IPS DF 4.7 (cell line): ENCODE measurements at regions not wholly inside any gene's neighbourhood (a gene's known extent, or its start where the extent isn't known, plus 50 kb on each side); places are given as distances from the start of the nearest gene placed in this dataset.

Experiments used
- DNase-seq: peaks from one replicate; pipeline ENCODE4 v3.0.0-alpha.2; 2013; ENCODE audit warnings: low spot score; ENCODE audit errors: extremely low read depth

DNA sequence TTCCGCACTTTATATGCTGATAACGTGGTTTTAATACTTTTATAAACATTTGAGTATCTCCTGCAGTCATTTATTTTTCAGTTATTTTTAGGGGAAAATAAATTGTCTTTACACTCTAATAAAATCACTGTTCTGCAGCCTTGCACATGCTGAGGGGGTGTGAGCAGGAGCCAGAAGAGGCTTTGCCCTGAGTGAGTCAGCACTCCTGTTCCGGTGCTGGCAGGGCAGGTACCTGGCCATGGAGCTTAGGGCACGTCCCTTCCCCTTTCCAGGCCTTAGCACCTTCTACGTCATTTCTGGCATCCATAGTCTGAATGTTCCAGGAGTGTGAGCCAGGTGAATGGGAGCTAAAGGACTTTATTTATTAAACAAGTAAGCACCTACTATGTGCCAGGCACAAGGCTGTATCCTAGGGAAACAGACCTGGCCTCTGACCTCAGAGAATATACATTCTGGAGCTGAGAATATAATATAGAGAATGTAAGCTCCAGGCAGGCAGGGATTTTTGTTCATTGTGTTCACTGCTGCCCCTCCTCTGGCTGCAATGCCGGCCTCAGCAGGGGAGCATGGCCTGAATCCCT lies 402.9 kb downstream of the PTPRU start:
- no peak for DNase-seq

DNA sequence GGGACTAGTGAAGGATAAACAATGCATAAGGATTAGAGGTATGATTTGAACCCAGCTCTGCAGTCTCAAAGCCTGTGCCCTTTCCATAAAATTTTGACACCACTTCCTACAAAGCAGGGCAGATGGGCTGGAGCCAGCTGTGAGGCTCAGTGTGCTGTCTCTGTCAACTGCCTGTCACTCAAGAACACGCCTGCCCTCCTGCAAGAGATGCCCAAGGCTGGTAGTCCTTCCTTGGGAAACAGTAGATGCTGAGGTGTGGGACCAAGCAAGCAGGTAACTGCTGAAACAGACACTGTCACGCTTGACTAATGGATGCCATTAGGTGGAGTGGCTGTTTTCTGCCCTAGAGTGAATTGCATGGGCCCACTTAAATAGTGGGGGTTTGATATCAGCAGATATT lies 402.0 kb downstream of the PTPRU start:
- no peak for DNase-seq

DNA sequence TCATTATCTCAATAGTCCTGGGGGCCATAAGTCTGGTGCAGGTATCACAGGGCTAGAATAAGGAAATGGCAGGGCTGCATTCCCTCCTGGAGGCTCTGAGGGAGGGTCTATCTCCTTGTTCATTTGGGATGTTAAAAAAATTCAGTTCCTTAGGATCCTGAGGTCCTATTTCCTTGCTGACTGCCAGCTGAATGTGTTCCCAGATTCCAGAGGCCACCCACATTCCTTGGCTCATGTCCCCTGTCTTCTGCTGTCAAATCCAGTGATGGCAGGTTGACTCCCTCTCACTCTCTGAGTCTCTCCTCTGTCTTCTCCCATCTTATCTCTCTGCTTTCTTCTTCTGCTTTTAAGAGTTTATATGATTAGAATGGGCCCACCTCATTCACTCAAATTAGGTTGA lies 400.6 kb downstream of the PTPRU start:
- no peak for DNase-seq

DNA sequence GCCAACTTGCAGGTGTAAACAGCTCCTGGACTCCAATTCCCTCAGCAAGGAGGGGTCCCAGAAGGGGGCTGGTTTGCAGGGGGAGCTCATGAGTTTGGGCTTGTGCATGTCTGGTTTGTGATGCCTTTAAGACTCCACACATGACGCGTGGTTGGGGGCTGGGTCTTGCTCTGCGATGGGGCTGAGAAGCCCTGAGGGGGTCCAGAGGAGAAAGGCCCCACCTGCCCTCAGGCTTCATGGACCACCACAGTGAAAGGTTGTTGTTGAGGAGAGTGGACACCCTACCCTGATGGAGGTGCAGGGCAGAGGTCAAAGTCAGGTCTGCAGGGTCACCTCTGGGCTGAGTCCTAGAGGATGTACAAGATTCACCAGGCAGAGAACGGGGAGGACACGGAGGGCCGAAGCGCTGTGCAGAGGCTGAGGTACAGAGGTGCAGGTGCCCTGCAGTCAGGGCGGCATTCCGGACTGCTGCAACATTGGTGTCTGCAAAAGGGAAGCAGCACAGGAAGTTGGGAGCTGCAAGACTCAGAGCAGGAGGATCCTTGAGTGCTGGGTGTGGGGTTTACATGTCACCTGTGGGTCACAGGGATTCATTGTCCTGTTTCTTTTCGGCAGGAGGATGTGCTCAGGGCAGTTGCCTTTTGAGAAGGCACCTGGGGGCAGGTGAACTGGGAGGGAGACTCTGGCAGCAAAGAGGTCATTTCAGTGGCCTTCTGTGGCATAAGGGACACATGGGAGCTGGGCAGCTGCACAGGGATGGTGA lies 399.4 kb downstream of the PTPRU start:
- DNase-seq, result no peak

DNA sequence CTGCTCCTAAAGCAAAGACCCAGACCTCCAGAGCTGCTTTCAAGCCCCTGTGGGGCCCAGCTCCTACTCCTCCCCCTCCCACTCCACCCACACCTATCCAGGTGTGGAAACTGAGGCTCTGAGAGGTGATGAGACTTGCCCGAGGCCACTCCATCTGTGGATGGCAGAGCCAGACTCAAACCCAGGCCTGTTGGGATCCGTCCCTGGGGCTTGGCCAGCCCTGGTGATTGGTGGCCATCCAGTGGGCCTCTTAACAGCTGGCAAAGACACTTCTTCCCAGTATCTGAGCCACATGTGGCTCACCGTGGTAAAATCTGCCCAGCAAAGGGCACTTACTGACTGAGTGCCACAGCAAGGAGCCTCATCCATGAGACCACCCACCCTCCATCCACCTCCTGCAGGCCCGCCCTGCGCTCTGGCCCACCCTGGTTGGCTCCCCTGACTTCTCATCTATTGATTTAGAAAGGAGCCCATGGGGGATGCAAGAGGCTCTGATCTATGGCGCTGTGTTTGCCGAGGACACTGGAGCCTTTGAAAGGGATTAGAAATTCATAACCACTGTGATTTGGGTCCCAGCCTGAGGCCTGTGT lies 398.5 kb downstream of the PTPRU start:
- no peak for DNase-seq

DNA sequence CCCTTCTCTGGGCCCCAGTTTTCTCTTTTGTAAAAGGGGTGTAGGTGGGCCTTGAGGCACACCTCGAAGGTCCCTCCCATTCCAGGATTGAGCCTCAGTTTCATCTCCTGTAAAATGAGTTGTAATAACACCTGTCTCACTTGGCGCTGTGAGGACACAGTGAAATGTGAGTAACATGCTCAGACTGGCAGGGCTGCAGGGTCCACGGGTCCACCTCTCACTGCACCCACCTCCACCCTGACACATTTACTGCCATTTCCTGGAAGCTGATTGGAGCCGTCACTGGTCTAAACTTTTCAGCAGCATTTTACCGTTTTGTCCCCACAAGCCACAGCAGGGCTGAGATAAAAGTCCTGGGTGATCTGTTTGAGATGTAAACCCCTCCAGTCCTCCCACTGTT lies 398.0 kb downstream of the PTPRU start:
- DNase-seq, result no peak

DNA sequence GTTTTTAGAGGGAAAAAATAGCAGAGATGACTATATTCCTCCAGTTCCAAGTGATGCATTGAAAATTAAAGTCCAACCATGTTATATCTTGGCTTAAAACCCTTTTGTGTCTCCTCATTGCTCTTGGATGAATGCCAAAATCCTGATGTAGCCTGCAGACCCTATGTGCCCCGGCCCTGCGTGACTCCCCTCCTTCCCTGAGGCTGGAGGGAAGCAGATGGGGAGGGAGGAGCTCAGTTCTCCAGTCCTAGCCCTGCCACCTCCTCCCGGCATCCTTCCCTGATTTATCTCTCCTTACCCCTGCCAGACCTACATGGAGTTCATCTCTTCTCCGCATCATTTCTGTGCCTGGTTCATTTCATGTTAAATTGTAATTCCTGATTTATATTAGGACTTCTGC lies 397.4 kb downstream of the PTPRU start:
- no peak for DNase-seq

DNA sequence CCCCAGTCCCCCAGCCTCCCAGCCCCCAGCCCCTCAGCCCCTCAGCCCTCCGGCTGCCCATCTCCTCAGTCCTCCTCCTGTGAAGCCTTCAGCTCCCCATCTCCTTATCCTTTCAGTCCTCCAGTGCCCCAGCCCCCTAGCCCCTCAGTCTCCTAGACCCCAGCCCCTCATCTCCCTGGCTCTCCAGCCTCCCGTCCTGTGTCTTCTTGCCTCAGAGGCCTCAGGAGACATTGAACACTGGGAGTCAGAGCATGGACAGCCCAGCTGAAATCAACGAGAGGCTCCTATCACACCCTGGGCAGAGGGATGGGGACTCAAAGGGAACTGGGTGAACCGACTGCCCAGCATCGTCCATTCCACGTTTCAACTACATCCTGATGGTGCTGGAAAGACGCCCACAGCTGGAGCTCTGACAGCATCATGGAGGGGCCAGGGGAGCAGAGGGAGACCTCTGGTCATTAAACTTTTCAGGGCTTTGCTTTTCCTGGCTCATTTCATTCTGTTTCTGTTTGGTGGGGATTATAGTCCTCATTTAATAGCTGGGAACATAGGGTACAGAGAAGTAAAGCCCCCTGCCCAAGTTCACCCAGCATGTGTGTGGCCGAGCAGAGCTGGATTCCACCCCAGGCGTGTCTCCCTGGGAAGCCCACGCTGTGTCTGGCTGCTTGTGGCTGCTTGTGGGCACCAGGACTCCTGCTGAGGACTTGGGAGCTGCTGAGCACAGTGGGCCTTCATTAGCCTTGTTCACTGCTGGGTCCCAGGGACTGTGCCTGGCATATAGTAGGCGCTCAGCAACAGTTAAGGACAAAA lies 396.7 kb downstream of the PTPRU start:
- DNase-seq, result no peak

DNA sequence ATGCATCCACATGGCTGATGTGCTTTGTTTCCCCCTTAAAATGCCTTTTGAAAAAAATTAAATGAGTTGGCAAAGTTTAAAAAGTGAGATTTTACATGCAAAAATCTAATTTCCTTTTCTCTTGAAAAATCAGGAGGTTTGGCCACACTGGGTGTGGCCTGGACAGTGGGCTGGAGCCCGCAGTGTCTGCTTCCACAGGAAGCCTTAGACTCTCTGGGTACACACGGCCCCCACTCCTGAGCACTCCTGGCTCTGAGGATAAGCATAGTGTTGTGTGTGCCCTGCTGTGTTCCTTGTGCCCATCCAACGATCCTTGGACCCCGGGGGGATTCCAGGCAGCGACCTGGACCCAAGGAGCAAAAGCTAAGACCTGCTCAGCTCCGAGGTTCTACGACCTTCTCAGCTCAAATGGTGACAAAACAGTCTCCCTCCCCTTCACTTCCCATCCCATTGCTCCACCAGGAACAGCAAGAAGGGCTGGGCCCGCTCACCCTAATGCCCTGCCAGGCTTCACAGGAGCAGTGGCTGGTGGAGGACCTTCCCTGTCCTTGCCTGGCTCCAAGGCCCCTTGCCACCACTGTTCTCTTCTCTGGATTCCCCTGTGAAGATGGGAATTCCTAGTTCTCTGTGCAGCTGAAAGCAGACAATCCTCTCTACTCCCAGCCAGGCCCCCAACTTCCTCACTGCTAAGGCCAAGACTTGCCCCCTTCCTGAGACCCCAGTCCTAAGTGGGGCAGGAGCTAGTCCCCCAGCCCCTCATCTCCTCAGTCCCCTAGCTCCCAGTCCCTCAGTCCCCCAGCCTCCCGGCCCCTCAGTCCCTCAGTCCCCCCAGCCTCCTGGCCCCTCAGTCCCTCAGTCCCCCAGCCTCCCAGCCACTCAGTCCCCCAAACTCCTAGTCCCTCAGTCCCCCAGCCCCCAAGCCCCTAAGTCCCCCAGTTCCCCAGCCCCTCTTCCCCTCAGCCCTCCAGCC lies 395.8 kb downstream of the PTPRU start:
- no peak for DNase-seq

DNA sequence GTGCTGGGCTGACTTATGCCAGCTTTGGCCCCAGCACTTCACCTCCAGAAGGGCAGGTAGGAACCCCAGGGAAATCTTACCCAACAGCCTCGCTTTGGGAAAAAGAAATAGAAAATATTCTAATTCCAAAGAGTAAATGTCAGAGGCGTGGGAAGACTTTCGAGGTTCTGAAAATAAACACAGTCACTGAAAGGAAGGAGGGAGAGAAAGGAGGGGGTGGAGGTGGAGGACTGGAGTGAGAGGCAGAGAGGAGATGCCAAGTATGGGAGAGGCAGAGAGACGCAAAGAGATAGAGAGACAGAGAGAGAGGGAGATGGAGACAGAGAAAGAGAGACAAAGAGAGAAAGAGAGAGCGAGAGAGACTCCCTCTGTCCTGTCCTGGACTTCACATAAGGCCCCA lies 395.0 kb downstream of the PTPRU start:
- no peak for DNase-seq

DNA sequence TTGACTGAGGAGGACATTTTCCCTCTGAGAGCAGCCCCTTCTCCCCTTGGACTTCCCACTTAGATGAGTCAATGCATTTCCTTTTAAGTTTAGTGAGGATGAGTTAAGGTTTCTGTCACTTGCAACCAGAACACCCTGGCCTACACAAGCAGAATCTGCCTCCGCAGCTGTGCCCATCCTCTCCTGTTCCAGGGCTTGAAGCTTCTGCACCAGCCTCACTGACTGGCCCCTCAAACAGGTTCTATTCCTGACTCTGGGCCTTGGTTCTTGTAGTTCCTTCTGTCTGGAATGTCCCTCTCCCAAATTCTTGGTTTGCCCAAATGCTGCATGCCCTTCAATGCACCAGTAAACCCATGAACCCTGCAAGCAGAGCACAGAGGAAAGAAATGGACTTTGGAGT lies 394.4 kb downstream of the PTPRU start:
- DNase-seq, result no peak

DNA sequence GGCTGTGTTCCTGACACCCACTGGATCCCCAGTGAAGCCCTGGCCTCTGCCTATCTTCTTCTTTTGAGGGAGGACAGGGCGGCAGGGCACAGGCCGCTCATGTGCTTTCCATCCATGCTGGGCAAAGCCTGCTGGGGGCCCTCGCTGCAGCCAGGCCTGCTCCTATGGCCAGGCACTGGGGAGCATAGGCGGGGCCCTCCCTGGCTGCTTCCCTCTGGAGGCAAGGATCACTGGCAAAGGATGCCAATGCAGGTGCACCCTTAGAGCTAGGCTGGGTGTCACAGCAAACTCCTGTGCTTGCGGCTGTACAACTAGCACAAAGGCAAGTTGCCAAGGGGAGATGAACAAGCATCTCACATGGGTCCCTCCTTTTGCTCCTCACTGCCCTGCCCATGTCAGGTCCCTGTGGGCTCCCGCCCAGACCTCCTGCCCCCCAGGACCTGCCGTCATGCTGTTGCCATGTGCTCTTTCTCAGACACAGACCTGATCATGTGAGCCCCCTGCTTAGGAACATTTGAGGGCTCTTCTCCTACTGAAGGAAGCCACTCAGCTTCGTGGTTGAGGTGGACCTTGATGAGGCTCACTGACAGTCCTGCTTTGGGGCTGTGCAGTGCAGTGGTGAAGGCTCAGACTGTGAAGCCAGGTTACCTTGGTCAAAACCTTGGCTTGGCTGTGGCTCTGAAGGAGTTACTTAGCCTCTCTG lies 393.6 kb downstream of the PTPRU start:
- no peak for DNase-seq

DNA sequence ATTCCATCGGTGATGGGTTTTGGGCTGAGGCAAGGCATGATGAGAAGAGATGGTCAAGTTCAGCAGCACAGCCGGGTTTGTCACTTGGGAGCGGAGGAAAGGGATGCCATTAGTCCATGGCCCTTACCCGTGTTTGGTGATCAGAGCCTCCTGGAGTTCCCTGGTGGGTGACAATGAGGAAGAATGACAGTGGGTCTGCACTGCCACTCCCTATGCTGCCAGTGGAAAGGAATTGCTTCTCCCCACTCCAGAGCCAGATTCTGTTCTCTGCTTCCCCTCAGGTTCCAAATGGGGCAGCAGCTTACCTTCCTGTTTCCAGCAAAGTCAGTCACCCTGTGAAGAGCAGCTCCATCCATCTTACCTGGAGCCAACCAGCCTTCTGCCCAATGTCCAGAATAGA lies 393.1 kb downstream of the PTPRU start:
- no peak for DNase-seq

DNA sequence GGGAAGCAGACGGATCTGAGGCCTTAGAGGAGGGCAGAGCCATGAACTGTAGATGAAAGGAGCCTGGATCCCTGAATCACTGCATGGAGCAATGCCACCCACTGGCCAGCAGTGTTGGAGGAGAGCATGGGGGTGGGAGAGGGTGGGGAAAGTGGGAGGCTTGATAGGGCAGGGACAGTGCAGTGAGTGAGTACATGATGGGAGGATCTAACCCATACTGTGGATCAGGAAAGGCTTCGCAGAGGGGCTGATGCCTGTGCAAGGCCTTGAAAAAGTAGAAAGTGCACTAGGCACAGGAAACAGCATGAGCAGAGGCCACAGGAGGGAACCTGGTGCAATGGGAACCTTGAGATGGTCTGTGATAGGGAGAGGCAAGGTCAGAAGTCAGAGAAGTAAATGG lies 391.9 kb downstream of the PTPRU start:
- DNase-seq, result no peak

DNA sequence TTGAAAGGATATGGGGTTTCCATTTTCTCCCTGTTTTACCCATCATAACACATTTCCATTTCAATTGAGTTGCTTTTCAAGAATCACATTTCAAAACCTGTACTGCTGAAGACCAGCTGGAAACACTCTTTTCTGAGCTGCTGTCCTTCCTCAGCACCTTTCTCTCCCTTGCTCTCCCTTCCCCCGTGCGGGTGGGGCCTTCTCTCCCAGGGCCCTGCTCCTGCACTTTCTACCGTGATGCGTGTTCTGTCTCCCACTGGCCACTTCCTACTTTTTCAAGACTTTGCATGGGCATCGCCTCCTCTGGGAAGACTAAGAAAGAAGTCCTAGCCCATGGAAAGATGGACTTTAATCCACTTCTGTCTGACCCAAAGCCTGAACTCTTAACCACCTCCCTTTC lies 390.4 kb downstream of the PTPRU start:
- no peak for DNase-seq

DNA sequence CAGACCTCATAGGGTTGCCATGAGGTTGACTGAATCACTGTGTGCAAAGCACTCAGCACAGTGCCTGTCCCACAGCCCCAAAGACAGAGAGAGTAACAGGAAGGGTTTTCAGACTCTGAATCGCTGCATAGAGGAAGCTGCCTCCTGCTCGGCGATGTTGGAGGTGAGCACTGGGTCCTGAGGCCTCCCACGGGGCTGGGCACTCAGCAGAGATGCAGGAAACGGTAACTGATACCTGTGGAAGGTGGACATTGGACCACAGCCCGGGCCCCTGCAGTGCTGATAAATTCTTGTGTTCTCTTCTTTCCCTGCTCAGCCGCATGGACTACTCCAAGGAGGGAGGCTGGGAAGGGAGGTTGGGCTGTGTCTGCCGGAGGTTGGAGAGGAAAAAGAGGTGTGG lies 389.7 kb downstream of the PTPRU start:
- DNase-seq, result no peak

DNA sequence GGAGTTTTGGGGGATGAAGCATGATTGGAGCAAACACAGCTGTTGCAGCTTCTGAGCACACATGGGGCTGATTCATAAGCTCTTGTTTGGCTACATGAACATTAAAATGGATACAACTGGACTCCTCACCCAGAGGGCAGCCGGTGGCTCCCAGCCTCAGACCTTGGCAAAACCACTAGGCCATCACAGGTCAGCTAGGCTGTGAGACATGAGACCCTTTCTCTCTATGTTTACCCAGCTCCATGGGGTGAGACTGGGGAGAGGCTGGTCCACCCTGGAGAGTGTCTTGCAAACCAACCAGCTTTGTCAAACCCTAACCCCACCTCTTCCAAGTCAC lies 388.7 kb downstream of the PTPRU start:
- no peak for DNase-seq

DNA sequence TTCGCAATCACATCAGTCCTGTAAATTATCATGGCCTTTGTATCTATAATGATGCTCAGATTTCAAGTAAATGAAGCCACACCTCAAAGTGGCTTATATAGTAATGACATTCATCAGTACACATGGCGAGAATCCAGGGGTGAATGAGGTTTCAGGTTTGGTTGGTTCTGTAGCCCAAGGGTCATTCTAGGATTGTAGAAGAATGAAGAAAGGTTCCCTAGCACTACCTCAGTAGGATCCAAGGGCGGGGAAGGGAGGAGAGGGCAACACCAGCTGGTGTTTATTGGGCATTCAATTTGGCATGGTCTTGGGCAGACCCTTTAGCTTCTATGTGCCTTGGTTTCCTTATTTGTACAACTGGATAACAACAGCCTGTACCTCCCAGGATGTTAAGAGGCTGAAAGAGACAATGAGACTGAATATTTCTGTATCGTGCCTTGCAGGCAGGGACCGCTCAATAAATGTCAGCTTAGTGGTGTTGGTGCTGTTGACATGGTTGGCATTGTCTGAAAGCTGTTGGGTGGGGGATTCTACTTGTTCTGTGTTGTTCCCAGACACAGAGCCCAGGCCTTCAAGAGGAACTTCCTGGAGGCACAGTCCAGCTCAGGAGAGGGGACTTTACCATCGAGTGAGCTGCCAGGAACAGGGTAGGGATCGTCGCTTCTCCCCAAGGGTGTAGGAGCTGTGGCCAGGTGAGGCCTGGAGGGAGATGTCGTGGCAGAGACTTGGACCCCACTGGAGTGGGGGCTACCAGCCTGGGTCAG lies 388.2 kb downstream of the PTPRU start:
- no peak for DNase-seq

DNA sequence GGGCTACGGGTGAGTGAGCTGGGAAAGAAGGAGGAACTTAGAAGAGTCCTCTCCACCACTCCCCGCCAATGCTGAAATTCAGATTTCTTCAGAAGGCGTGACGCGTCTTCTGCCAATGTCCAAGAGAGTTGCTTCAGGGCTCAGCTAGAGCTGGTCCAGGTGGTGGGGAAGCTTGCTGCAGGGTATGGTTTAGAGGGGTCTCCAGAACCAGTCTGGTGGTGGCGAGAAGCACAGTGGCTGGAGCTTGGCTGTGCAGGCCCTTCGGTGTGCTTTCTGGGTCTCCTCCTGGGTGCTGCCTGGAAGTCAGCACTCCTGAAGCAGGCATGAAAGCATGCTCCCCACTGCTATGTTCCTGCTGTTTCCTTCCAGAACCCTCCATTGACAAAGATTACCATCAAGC lies 387.2 kb downstream of the PTPRU start:
- no peak for DNase-seq
